ENCODE measurements at regions not wholly inside any gene's neighbourhood (a gene's known extent, or its start where the extent isn't known, plus 50 kb on each side); places are given as distances from the start of the nearest gene placed in this dataset.

- TF ChIP-seq POLR2A (IDR thresholded peaks at IDR 0.05) = no peak
- TF ChIP-seq CTCF (IDR thresholded peaks at IDR 0.05) = no peak
Observed at GRCh38 chr9:79945495-79945894, 373.7 kb downstream of the TLE4 start.

Measured in body of pancreas (tissue), 4 donors.